HG03565 (cell line): ENCODE measurements at regions not wholly inside any gene's neighbourhood (a gene's known extent, or its start where the extent isn't known, plus 50 kb on each side); places are given as distances from the start of the nearest gene placed in this dataset.
"Not testable (repeated sequence)": the region's sequence is repeated elsewhere in the genome, so short reads cannot be mapped to it uniquely, and the experiment has no call there.

ENCODE experiments used
- ATAC-seq: cut with Tn5 transposase; IDR thresholded peaks from one replicate; pipeline ENCODE4 v1.9.1; 2021; ENCODE audit warnings: mild to moderate bottlenecking, moderate library complexity; ENCODE audit not compliant: unreplicated experiment

DNA sequence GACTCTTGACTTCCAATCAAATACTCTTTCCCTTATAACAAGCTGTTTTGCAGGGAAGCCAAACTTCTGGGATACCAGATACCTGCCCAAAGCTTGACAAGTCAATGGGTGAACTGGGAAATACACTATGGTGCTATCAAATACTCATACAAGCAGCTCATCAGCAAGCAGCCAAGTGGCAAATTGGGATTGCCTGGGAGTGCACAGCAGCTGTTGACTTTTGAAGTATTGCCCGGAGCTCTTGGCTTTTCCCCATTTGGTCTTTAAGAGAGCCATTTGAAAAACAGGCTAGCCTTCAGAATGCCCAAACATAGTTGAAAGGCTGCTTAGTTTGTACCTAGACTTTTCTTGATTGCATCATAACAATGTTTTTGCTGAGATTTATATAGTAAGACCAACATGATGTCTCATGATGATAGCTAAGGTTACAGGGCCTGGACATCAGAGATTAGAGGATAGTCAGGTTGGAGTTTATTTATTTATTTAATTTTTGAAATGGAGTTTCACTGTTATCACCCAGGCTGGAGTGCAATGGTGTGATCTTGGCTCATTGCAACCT is 210.1 kb upstream of the ZNF608 start:
- no peak for ATAC-seq

DNA sequence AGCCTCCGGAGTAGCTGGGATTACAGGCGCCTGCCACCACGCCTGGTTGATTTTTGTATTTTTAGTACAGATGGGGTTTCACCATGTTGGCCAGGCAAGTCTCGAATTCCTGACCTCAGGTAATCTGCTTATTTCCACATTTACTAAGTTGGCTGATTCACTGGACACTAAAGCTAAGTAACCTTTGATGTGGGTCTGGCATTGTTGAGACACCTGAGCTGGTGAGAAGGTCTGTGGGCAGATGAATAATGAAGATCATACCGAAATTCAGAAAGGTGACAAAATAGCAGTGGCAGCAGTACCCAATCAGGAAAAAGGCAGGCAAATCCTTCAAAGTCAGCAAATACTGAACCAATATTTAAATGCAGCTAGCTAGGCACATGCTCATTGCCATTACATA is 210.6 kb upstream of the ZNF608 start:
- ATAC-seq, result no peak

DNA sequence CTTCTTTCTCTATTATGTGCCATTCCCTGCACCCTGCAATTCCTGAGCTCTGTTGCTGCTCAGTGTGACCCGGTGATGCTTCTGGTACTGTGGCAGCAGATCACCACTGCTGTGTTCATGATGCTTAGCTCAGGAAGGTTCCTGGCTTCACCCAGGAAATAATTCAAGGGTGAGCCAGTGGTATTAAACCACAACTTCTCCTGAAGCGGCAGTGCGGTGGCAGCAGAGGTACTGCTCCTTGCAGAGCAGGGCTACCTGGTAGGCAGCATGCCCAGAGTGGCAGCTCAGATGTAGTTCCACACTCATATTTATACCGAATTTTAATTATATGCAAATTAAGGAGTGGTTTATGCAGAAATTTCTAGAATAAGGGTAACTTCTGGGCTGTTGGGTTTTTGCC is 213.8 kb upstream of the ZNF608 start:
- ATAC-seq, result no peak

DNA sequence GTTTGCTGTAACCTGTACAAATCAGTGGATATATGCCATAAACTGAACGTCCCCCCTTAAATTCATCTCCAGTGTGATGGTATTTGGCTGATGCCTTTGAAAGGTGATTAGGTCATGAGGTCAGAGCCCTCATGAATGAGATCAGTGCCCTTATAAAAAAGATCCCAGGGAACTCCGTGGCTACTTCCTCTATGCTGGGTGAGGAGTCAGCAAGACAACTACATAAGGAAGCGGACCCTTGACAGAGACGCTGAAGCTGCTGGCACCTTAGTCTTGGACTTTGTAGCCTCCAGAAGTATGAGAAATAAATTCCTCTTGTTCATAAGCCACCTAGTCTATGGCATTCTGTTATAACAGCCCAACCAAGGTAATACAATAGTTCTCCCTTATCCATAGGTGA is 215.1 kb upstream of the ZNF608 start:
- no peak for ATAC-seq

DNA sequence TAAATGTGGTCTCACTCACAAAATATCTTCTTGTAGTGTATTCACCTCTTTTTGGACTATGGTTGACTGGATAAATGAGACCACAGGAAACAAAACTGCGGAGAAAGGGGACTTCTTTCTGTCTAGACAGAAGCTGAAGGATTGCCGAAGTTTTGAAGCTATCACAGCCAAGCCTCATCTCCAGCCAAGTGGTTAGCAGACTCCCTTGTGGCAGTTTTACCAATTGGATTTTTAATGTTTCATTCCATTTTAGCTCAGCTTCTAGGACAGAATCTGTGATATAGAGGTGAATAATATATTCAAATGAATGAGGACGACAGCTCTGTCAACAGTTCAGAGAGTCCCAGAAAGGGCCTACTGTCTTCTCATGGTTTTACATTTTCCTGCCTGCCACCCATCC is 215.7 kb upstream of the ZNF608 start:
- ATAC-seq, result no peak

DNA sequence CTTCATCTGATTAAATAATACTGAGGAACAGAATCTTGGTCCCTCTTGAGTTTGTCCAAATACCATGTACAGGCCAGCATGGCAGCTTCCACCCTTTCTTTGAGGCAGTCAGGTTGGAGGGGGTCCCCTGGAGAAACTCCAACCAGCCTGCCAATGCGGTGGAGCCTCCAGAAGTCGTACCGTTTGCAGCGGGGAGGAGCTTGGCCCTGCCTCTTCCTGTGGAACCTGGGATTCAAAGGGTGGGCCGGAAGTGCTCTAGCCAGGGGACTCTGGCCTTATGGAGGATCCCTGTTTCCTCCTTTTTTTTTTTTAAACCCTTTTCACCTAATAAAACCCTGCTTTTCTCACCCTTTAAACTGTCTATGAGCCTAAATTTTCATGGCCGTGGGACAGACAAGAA is 216.3 kb upstream of the ZNF608 start:
- ATAC-seq, result no peak

DNA sequence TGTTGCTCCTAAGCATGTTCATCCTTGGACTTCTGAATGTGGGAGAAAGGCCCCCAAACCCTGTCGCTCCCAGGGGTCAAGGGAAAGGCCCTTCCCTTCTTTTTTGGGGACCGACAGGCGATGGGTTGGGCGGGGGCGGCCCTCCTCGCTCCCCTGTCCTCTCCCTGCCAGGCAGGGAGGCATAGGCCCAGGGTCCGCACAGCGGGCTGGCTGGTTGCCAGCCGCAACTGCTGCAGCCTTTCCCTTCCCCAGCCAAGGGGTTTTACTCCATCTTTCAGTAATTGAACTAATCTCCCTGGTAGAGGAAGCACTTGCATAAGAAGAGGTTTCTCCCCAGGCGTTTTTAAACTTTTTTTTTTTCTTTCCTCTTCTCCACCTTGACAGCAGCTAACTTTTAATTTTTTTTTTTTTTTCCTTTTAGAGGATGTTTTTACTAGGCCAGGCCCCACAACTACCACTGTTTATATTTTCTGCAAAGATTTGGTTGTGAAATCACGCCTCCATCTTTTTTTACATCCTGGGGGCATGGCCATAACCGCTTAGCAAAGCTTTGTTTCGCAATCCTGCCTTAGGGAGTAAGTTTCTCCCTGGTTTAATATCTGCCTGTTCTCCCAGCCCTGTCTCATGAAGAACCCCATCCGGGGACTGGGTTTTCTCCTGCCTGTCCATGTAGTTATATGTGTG is 216.9 kb upstream of the ZNF608 start:
- no peak for ATAC-seq

DNA sequence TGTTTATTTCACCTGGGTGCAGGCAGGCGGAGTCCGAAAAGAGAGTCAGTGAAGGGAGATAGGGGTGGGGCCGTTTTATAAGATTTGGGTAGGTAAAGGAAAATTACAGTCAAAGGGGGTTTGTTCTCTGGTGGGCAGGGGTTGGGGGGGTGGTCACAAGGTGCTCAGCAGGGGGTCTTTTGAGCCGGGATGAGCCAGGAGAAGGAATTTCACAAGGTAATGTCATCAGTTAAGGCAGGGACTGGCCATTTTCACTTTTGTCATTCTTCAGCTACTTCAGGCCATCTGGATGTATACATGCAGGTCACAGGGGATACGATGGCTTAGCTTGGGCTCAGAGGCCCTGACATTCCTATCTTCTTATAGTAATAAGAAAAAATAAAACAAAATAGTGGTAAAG is 220.3 kb upstream of the ZNF608 start:
- not testable (repeated sequence) for ATAC-seq

DNA sequence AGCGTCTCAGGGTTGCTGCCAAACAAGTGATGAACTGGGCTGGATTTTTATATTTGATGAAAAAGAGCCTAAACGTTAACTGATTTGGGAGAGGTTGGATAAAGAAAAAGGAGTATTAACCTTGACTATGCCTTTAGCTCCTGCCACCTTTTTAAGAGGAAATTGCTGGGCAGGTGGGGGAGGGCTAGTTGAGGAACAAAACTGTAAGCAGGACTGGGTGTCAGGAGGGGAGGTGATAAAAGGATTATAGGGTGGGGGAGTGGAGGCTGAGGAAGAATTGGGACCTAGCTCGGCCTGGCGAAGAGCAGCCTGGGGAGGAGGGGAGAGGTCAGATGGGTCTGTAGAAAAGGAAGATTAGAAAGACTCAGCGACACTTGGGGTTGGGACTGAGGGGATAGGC is 223.9 kb upstream of the ZNF608 start:
- not testable (repeated sequence) for ATAC-seq

DNA sequence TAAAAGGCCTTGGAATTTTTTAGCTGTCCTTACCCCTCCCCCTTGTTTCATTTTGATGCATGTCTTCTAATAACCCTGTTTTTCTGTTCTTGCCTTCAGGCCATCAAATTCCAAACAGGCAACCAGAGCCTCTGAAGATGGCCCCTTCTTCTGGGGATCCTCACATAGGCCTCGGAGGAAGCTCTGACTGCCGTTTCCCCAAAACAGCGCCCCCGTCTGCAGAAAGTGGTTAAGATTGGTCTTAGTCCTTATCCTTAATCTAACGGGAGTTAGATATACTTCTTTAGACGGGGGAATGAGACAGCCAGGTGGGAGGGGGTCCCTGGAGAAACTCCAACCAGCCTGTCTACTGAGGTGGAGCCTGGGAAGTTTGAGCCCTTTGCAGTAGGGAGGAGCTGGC is 226.3 kb upstream of the ZNF608 start:
- ATAC-seq, result no peak

DNA sequence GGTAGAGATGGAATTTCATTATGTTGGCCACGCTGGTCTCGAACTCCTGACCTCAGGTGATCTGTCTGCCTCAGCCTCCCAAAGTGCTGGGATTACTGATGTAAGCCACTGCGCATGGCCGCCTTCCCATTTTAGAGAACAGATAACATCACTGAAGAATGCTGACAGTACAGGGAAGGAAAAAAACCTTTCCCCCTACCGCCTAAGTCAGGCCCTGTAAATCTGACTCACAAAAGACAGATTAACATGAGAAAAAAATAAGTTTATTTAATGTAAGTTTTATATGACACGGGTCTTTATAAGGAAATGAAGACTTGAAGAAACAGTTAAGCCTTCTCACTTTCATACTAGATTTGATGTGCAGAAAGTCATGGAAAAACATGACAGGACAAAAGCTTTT is 227.2 kb upstream of the ZNF608 start:
- no peak for ATAC-seq

DNA sequence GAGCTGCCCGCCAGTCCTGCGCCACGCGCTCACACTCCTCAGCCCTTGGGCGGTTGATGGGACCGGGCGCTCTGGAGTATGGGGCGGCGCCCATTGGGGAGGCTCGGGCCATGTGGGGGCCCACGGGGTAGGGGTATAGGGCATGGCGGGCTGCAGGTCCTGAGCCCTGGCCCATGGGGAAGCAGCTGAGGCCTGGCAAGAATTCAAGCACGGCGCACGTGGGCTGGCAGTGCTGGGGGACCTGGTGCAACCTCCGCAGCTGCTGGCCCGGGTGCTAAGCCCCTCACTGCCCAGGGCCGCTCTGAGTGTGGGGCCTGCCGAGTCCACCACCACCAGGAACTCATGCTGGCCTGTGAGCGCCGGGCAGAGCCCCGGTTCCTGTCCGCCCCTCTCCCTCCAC is 229.6 kb upstream of the ZNF608 start:
- no peak for ATAC-seq

DNA sequence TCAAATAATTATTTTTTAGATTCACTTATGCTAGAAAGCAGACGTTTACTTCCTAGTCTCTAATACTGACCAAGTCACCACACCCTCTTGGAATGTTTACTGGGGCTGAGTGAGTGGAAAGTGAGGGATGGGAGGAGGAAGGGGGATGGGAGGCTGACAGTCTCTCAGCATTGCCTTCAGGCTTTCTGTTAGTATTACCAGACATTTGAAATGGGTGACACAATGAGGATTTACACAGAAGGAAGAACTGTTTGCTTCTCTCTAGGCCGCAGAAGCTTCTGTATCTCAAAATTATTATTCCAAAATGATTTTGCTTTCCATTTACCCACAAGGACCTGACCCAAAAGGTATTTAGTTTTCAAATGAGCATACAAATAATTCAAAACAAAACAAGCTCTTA is 232.8 kb upstream of the ZNF608 start:
- no peak for ATAC-seq

DNA sequence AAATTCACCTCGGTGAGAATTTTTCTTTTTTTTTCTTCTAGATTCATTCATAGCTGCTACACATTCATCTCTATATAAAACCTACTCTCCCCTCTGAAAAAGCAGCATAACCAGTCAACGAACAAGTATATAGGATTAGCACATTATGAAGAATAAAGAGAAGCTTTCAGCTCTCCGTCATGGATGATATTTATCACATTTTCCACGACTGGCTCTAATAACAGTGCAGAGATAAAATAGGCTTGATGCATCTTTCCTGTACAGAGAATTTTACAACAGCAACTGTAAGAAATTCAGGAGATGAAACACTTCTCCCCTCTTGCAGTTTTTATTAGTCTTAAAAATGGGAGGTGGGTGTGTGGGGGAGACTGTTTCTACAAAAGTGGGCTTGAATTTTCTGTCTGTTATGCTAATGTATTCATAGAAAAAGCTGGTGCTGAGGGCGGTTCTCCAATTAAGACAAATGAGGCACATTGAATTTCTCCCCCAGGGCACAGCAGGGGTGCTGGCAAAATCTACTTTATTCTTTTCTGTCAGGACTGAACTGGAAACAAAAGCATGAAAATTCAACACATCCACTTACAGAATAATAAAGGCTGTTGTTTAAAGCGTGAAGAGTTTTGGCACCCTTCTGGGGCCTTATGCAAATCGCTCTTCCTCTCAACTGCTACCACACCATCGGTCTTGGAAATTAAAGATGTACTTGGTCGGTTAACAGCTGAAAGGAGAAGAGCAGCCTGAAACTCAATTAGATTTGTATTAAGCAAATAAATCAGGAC is 233.9 kb upstream of the ZNF608 start:
- peak; percentile 96 for ATAC-seq

DNA sequence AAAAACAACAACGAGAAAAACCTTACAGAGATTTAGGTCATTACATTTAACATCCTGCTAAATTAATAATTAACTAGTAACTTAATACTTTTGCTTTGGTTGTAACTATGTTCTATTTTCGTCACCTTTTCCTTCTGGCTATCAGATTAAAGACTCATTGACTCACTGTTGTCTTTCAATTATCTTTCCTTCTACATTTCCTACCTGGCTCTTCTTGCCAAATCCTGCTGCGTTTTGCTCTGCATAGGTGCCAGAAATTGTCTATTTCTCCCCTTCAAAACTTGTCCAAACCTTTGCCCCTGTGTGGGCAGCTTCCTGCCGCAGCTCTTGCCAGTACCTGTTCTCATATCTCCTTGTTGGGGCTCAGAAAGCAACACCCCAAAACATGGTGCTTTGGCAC is 235.5 kb upstream of the ZNF608 start:
- no peak for ATAC-seq

DNA sequence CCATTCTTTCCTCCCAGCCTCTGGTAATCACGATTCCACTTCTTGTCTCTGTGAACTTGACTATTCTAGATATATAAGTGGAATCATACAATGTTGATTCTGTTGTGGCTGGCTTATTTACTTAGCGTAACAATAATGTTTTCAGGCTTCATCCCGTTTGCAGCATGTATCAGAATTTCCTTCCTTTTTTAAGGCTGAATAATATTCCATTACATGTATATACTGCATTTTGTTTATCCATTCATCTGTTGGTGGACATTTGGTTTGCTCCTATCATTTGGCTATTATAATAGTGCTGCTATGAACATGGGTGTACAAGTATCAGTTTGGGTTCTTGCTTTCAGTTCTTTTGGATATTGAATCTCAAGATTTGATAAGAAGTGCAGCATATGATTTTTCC is 239.7 kb upstream of the ZNF608 start:
- no peak for ATAC-seq

DNA sequence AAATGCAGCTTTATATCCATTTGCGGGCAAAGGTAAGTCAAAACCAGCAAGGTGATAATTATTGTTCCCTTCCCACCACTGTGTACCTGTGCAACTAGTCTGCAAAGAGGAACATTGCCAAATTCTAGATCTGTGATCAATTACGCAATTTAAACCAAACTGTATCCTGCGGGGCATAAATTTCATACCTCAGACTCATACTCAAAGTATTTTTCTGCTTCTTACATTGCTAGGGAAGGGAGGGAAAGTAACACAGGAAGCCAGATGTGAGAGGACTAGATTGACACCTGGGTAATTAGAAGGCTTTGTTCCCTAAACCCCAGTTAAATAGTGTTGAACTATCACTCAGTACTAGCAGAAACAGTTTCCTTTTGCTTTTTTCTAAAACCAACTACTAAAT is 240.2 kb upstream of the ZNF608 start:
- no peak for ATAC-seq

DNA sequence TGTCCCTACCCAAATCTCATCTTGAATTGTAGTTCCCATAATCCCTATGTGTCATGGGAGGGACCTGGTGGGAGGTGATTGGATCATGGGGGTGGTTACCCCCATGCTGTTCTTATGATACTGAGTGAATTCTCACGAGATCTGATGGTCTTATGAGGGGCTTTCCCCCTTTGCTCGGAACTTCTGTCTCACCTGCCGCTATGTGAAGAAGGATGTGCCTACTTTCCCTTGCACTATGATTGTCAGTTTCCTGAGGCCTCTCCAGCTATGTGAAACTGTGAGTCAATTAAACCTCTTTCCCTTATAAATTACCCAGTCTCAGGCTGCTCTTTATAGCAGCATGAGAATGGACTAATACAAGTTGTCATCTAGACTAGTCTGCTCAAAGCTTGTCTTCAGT is 241.3 kb upstream of the ZNF608 start:
- ATAC-seq, result not testable (repeated sequence)

DNA sequence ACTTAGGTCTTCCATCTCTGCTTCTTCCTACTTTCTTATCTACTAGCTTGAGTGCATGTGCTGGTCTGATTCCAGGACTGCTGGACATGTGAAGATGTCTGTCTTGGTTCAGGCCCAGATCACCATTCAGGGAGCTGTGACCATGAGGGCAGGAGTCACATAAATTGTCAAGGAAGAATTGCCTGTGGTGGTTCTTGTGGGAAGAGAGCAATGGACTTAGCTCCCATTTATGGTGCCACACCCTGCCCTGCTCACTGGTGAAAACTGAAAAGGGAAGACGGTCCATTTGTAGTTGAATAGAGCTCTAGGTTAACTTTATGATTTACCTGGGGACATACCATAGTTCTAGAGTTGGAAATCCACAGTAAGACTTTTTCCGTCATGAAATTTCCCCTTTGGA is 244.3 kb upstream of the ZNF608 start:
- no peak for ATAC-seq

DNA sequence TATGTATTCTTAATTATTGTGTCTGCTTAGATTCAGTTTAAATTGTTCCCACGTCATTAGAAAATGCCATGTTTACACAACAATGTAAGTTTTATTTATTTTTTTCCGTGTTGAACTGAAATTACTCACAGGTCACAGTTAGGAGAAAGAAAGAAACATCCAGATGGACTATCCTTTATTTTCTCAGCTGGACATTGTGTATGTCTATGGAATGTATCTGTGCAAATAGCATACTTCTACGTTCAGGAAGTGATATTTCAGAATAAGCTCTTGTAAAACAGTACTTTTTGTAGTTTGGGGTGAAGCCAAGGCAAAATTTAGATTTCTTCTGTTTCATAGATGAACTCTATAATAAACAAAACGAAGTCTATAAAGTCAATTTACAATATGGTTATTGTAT is 249.0 kb upstream of the ZNF608 start:
- no peak for ATAC-seq

DNA sequence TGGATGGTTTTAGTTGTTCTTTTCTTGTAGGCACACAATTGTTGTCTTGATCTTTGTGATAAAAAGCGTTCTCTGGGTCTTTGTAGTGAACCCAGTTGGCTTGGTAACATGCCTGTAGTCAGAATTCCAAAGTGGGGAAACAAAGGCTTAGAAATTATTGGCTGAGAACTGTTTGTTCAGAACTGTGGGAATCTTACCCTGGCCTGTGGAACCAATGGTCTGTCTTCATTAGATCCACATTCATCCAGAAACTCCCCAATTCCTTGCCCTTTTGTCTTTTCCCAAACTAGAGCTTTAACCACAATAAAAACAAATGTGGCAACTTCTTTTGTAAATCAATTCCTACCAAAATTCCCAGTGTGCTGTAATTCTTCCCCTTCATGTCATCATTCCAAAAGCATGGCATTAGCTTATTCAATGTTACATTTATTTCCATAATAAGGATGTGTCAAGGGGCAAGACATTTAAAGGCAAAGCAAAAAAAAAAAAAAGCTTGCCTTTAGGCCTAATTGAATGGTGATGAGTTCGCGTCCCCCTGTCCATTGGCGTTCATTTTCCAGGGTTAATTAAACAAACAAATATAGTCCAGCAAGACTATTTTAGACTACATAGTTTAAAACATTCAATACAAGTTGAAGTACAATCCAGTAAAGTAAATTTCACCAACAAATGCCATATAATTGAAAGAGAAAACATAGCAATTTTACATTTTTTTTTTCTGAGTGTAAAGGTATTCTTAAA is 249.8 kb upstream of the ZNF608 start:
- ATAC-seq, result no peak

DNA sequence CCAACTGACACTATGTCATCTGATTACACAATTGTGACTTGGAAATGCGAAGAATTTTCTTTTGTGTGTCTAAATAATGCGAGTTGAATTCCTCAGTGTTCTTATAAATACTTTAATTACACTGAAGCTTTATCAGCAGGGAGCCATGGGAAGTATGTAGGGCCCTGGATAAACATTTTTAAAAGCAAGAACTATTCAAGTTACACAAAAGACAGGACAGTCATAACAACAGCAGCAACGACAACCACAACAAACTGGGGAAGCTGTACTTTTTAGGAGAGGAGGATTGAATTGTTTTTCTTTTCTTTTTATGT is 250.3 kb upstream of the ZNF608 start:
- ATAC-seq, result no peak
